ENCODE measurements at regions not wholly inside any gene's neighbourhood (a gene's known extent, or its start where the extent isn't known, plus 50 kb on each side); places are given as distances from the start of the nearest gene placed in this dataset.

DNA sequence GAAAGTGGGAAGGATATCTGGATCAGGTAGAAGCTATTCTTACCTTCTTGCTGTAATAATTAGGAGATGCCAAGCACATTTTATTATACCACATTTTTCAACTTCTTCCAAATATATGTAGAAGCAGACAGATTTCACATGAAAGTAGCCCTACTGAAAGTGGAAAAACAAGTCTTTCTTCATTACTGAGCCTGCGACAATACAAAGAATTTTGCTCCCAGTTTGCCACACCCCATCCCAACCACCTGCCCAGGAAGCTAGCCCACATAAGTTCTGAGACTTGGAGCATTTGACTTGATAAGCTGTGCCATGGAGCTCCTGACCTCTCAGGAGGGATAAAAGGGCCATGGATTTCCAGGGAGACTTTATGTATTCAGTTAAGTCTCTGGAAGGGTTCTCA lies 249.1 kb upstream of the ADCY2 start:
- DNase-seq (no peak), ATAC-seq (ENCODE audit: low read depth) (no peak)
- H3K18ac ChIP-seq (ENCODE audit: low read depth, low read length) = no peak overlapping the region
- no peaks in the 10 kb centered on the region for H3K9me1 ChIP-seq (ENCODE audit: insufficient read depth, low read length)
- H3K4me2 ChIP-seq (ENCODE audit: low read depth, low read length) = no peak overlapping the region
- no peak overlapping the region for H2AK9ac ChIP-seq (replicated peaks; ENCODE audit: low read depth, low read length, poor library complexity)
- CTCF ChIA-PET = no interaction called here
- no peak overlapping the region for H4K91ac ChIP-seq (ENCODE audit: insufficient read depth, low read depth, low read length)
- TF ChIP-seq BHLHE40 (IDR thresholded peaks at IDR 0.05; ENCODE audit: low read depth, low read length) (no peak), NFE2L2 (IDR thresholded peaks at IDR 0.05; ENCODE audit: low read depth, low read length) (no peak), MXI1 (IDR thresholded peaks at IDR 0.05; ENCODE audit: borderline replicate concordance, low read depth, low read length) (no peak), RAD21 (IDR thresholded peaks at IDR 0.05; ENCODE audit: low read length) (no peak), RFX5 (IDR thresholded peaks at IDR 0.05; ENCODE audit: low read depth, low read length) (no peak), FOS (IDR thresholded peaks at IDR 0.05; ENCODE audit: low read depth, low read length) (no peak), CEBPB (IDR thresholded peaks at IDR 0.05; ENCODE audit: low read depth, low read length) (no peak), MAFK (IDR thresholded peaks at IDR 0.05; ENCODE audit: low read depth, low read length) (no peak), POLR2A (IDR thresholded peaks at IDR 0.05; ENCODE audit: low read depth, low read length) (no peak)
- TF ChIP-seq, protein P1, sequence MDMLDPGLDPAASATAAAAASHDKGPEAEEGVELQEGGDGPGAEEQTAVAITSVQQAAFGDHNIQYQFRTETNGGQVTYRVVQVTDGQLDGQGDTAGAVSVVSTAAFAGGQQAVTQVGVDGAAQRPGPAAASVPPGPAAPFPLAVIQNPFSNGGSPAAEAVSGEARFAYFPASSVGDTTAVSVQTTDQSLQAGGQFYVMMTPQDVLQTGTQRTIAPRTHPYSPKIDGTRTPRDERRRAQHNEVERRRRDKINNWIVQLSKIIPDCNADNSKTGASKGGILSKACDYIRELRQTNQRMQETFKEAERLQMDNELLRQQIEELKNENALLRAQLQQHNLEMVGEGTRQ (IDR thresholded peaks at IDR 0.05; ENCODE audit: low read depth, low read length) = no peak
- TF ChIP-seq, protein P2, sequence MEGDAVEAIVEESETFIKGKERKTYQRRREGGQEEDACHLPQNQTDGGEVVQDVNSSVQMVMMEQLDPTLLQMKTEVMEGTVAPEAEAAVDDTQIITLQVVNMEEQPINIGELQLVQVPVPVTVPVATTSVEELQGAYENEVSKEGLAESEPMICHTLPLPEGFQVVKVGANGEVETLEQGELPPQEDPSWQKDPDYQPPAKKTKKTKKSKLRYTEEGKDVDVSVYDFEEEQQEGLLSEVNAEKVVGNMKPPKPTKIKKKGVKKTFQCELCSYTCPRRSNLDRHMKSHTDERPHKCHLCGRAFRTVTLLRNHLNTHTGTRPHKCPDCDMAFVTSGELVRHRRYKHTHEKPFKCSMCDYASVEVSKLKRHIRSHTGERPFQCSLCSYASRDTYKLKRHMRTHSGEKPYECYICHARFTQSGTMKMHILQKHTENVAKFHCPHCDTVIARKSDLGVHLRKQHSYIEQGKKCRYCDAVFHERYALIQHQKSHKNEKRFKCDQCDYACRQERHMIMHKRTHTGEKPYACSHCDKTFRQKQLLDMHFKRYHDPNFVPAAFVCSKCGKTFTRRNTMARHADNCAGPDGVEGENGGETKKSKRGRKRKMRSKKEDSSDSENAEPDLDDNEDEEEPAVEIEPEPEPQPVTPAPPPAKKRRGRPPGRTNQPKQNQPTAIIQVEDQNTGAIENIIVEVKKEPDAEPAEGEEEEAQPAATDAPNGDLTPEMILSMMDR (conservative IDR thresholded peaks at IDR 0.05; ENCODE audit: low read depth, low read length) = no peak
- H3K36me3 ChIP-seq (ENCODE audit: control insufficient read depth, insufficient read depth, low read length) = no peaks in the 10 kb centered on the region
- in situ Hi-C loops (cut with MboI; ENCODE audit: low sequenced_read_pairs) = no loop called here
- dilution Hi-C loops (cut with HindIII; ENCODE audit: low sequenced_read_pairs, unreplicated experiment) = no loop called here
- no peak overlapping the region for H2BK120ac ChIP-seq (ENCODE audit: low read depth, low read length)
- no peaks in the 10 kb centered on the region for H3K79me1 ChIP-seq (ENCODE audit: low read depth in 1 of 2, low read length in 2 of 2)
- H3K4ac ChIP-seq (ENCODE audit: low read depth, low read length) = no peak overlapping the region
- no peak overlapping the region for H3K56ac ChIP-seq (ENCODE audit: extremely low read depth, insufficient read depth, low read length)
- intact Hi-C loops (cut with micrococcal nuclease) = no loop called here
- H2BK20ac ChIP-seq (ENCODE audit: low read depth, low read length) = no peak overlapping the region
- no CpG with 5 or more reads among the region's 1 CpG for WGBS, 2 experiments (ENCODE audit: extremely low coverage in 2 of 2, insufficient read length in 1 of 2)
- no TSS peak for BruUV-seq (replicated peaks)
- no peak overlapping the region for H2BK5ac ChIP-seq (ENCODE audit: low read depth, low read length, poor library complexity, severe bottlenecking)
- H3K9ac ChIP-seq (ENCODE audit: low read depth, low read length) = no peak overlapping the region
- H4K8ac ChIP-seq (ENCODE audit: low read depth in 2 of 2, low read length in 2 of 2) = no peak overlapping the region
- no peak overlapping the region for H3K14ac ChIP-seq (replicated peaks; ENCODE audit: low read depth, low read length)
- no peak overlapping the region for H2BK15ac ChIP-seq (ENCODE audit: low read depth, low read length)
- H3K23ac ChIP-seq (ENCODE audit: low read depth, low read length) = no peak overlapping the region
- peaks cover 17% of the 10 kb centered on the region for H3K9me3 ChIP-seq (ENCODE audit: control insufficient read depth, insufficient read depth, low read length)
- no peak overlapping the region for H3K4me3 ChIP-seq (ENCODE audit: insufficient read depth, low read depth, low read length)
- POLR2A ChIA-PET (ENCODE audit: unreplicated experiment) = no interaction called here
- no peaks in the 10 kb centered on the region for H4K20me1 ChIP-seq (ENCODE audit: insufficient read depth, low read length)
- H2AFZ ChIP-seq (replicated peaks; ENCODE audit: low read length, poor library complexity) = no peak overlapping the region
- no peak overlapping the region for H2AK5ac ChIP-seq (ENCODE audit: low read depth, low read length)
- no peaks in the 10 kb centered on the region for H3K27me3 ChIP-seq (ENCODE audit: control insufficient read depth, insufficient read depth, low read length)
- no peaks in the 10 kb centered on the region for H3K4me1 ChIP-seq (ENCODE audit: control insufficient read depth, insufficient read depth, low read length)
- no peak overlapping the region for H3K27ac ChIP-seq (ENCODE audit: insufficient read depth, low read length)
- no peak overlapping the region for H4K5ac ChIP-seq (ENCODE audit: low read depth, low read length)

Measured in IMR-90 (cell line).